ENCODE measurements at regions not wholly inside any gene's neighbourhood (a gene's known extent, or its start where the extent isn't known, plus 50 kb on each side); places are given as distances from the start of the nearest gene placed in this dataset.

DNA sequence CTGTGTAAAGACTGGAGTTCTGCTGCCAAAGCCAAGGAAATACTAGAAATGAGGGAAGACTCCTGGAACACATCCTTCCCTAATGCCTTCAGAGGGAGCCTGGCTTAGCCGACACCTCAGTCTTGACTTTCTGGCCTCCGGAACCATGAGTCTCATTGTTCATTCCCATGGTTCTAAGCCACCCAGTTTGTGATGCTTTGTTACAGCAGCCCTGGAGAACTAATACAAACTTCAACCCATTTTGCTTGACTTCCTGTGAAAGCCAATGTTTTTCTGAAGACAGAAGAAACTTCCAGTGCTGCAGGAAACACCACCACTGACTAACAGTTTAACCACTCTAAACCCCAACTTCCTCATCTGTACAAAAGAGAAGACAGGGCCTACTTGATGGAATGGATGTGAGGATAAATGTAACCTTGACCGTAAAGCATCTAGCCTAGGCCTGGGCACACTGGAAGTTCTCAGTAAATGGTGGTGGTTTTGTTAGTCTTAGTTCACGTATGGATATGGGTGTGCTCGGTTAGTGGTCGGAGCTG is 85.9 kb upstream of the RFX8 start:
- TF ChIP-seq, protein P1, sequence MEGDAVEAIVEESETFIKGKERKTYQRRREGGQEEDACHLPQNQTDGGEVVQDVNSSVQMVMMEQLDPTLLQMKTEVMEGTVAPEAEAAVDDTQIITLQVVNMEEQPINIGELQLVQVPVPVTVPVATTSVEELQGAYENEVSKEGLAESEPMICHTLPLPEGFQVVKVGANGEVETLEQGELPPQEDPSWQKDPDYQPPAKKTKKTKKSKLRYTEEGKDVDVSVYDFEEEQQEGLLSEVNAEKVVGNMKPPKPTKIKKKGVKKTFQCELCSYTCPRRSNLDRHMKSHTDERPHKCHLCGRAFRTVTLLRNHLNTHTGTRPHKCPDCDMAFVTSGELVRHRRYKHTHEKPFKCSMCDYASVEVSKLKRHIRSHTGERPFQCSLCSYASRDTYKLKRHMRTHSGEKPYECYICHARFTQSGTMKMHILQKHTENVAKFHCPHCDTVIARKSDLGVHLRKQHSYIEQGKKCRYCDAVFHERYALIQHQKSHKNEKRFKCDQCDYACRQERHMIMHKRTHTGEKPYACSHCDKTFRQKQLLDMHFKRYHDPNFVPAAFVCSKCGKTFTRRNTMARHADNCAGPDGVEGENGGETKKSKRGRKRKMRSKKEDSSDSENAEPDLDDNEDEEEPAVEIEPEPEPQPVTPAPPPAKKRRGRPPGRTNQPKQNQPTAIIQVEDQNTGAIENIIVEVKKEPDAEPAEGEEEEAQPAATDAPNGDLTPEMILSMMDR (IDR thresholded peaks at IDR 0.05): no peak
- no peak for TF ChIP-seq POLR2AphosphoS5 (IDR thresholded peaks at IDR 0.05)

All from prostate gland (tissue), 2 donors.